ENCODE measurements at regions not wholly inside any gene's neighbourhood (a gene's known extent, or its start where the extent isn't known, plus 50 kb on each side); places are given as distances from the start of the nearest gene placed in this dataset.

DNA sequence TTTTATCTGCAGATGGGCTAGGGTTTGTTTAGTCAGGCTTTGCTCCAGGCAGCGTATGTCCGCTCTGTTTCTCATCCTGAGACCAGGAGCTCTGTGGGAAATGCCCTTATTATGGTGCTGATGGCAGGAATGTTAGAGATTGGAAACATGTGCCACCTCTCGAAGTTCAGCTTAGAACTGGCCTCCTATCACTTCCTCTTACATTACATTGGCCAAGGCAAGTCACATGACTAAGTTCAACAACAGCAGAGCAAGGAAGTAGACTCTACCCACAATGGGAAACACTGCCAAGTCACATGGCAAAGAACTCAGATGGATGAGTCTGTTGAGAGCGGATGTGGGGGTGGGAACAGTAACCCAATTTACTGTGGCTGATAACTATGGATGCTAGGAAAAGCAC, 161.9 kb upstream of the WSCD2 start:
- TF ChIP-seq POLR2A (IDR thresholded peaks at IDR 0.05): no peak
- TF ChIP-seq, protein P1, sequence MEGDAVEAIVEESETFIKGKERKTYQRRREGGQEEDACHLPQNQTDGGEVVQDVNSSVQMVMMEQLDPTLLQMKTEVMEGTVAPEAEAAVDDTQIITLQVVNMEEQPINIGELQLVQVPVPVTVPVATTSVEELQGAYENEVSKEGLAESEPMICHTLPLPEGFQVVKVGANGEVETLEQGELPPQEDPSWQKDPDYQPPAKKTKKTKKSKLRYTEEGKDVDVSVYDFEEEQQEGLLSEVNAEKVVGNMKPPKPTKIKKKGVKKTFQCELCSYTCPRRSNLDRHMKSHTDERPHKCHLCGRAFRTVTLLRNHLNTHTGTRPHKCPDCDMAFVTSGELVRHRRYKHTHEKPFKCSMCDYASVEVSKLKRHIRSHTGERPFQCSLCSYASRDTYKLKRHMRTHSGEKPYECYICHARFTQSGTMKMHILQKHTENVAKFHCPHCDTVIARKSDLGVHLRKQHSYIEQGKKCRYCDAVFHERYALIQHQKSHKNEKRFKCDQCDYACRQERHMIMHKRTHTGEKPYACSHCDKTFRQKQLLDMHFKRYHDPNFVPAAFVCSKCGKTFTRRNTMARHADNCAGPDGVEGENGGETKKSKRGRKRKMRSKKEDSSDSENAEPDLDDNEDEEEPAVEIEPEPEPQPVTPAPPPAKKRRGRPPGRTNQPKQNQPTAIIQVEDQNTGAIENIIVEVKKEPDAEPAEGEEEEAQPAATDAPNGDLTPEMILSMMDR (IDR thresholded peaks at IDR 0.05): no peak

All from Peyer's patch (tissue), 4 donors.